Fibroblast of villous mesenchyme (primary cell): ENCODE measurements at regions not wholly inside any gene's neighbourhood (a gene's known extent, or its start where the extent isn't known, plus 50 kb on each side); places are given as distances from the start of the nearest gene placed in this dataset.

ENCODE experiments used
- DNase-seq: peaks from one replicate; pipeline ENCODE4 v3.0.0-alpha.2; 2010; ENCODE audit warnings: low read depth
- H3K4me3 ChIP-seq: 2 replicates; pipeline ENCODE4 v1.5.1; 2011; ENCODE audit warnings: low read depth, mild to moderate bottlenecking, low read length
- CTCF ChIP-seq: IDR thresholded peaks from 2 replicates; pipeline ENCODE4 v1.5.1; 2012; ENCODE audit warnings: low read depth, mild to moderate bottlenecking, low read length; ENCODE audit not compliant: insufficient read depth

GRCh38 chr22:48258064-48258701 lies 1495.7 kb downstream of the TBC1D22A start:
- no peak overlapping the region for H3K4me3 ChIP-seq
- no peak for DNase-seq
- TF ChIP-seq CTCF = no peak

DNA sequence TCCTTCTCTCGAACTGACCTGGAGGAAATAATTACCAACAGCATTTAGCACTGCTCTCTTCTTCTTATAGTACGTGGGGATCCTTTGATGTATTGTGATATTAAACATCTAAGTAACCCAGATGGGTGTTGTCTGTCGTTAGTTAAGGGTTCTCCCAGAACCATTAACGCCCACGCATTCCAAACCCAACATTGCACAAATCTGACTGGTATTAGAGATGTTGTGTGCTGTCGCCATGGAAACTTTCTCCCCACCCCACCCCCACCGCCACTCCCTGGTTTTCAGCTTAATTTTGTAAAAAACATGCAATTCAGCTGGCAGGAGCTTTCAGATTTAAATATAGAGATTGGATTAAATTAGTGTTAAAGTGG lies 1495.2 kb downstream of the TBC1D22A start:
- H3K4me3 ChIP-seq = no peak overlapping the region
- no peak for TF ChIP-seq CTCF
- DNase-seq = no peak

DNA sequence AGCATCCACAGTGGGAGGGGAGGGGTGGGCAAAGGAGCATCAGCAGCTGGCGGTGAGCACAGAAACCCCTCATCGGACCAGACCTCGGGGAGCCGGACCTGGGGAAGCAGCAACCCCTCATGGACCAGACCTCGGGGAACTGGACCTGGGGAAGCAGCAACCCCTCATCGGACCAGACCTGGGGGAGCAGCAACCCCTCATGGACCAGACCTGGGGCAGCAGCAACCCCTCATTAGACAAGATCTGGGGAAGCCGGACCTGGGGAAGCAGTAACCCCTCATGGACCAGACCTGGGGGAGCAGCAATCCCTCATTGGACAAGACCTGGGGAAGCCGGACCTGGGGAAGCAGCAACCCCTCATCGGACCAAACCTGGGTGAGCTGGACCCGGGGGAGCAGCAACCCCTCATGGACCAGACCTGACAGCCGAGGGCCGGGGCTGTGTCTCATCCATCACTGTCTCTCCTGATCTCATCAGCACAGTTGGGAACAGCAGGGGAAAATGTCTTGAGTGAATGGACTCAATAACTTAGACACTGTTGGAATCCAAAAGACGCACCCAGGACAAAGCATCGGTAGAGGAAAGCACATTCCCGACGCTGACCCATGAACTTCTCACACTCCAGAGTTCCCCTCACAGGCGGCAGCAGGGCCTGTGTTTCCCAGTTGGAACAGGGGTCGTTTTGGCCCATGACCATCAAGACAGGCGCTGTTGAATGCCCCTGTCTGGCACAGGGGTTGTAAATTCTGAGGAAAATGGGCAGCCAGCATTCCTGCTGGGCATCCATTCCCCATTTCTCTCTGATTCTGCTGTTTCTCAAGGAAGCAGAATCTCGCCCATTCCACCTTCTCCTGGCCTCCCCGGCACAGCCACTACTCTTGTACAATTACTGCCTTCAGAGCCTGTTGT lies 1494.6 kb downstream of the TBC1D22A start:
- DNase-seq = no peak
- H3K4me3 ChIP-seq = no peak overlapping the region
- TF ChIP-seq CTCF = no peak

GRCh38 chr22:48256041-48256739 lies 1493.7 kb downstream of the TBC1D22A start:
- TF ChIP-seq CTCF = no peak
- H3K4me3 ChIP-seq = no peak overlapping the region
- DNase-seq = no peak

DNA sequence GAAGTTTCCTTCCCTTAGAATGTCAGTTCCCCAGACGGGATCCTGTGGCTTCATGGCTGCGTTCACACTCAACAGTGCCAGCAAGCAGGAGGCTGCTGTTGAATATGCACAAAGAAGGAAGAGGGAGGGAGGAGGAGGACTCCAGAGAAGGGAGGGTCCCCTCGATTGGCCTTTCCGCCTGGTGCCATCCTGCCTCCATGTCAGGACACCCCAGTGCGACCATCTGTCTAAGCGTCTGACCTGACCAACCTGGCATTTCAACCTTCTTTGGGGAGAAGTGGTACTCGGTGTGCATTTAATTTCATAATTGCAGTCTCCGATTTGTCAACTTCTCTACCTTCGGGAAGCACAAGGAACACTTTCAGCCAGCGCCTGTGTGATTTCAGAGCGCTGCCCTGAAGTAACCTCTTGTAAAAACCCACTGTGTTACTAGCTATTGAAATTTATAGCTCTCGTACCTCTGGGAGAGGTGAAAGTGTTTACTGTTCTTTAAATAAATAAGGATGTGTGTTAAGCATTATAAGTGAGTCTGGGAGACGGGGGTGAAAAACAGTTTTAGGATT lies 1491.9 kb downstream of the TBC1D22A start:
- TF ChIP-seq CTCF = no peak
- no peak overlapping the region for H3K4me3 ChIP-seq
- no peak for DNase-seq

DNA sequence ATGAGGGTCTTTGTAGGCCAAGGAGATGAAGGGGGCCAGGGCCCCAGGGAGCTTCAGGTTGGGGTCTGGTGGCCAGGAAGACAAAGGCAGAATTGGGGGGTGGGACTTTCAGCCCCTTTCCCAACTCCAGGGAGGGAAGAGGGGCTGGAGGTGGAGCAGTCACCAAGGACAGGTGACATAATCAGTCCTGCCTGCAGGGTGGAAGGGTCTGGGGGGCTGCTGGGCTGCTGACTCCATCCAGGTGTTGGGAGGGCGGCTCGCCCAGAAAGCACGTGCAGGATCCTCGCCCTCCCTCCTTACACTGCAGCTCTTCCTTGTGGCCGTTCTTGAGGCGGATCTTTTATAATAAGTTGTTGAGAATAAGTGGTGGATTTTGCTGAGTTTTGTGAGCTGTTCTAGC lies 1491.1 kb downstream of the TBC1D22A start:
- DNase-seq = no peak
- no peak for TF ChIP-seq CTCF
- H3K4me3 ChIP-seq = no peak overlapping the region
